H1 (cell line): ENCODE measurements at regions not wholly inside any gene's neighbourhood (a gene's known extent, or its start where the extent isn't known, plus 50 kb on each side); places are given as distances from the start of the nearest gene placed in this dataset.

Experiments used
- CTCF ChIA-PET: fragments of 300-600 bp; sonication (Branson Sonifier 250); formaldehyde crosslinking; loops from one replicate; lab custom pipeline; 2021; ENCODE audit not compliant: partially characterized antibody; lab: Charles Lee
- POLR2A ChIA-PET: fragments of 300-600 bp; sonication (Branson Sonifier 250); formaldehyde crosslinking; loops from one replicate; lab custom pipeline; 2021; ENCODE audit warnings: inconsistent platforms; ENCODE audit not compliant: partially characterized antibody; lab: Charles Lee
- DNase-seq, 2 experiments: peaks; one replicate each; pipeline versions ENCODE4 v3.0.0 to v3.0.0-alpha.2; 2010 to 2022; ENCODE audit warnings: low spot score in 2 of 2, low read depth in 1 of 2, mixed read lengths in 1 of 2
- FAIRE-seq: peaks from 2 replicates; lab custom pipeline; 2011; peaks lifted over from hg19 to GRCh38; lab: Jason Lieb, UNC
- H2AFZ ChIP-seq: 2 replicates; pipeline ENCODE4 v1.8.1; 2012; ENCODE audit warnings: low read length, inconsistent platforms
- H2AK5ac ChIP-seq: 2 replicates; pipeline ENCODE4 v1.6.1; 2013; ENCODE audit warnings: low read depth, low read length
- H2BK120ac ChIP-seq: replicated peaks from 2 replicates; pipeline ENCODE3; 2013; ENCODE audit warnings: low read depth, low read length, inconsistent platforms
- H2BK12ac ChIP-seq: 2 replicates; pipeline ENCODE4 v1.6.1; 2013; ENCODE audit warnings: low read depth, low read length
- H2BK15ac ChIP-seq: 2 replicates; pipeline ENCODE4 v1.6.1; 2013; ENCODE audit warnings: low read length
- H2BK20ac ChIP-seq: 2 replicates; pipeline ENCODE4 v1.6.1; 2013; ENCODE audit warnings: low read length
- H2BK5ac ChIP-seq: 2 replicates; pipeline ENCODE4 v1.6.1; 2013; ENCODE audit warnings: low read depth, low read length
- H3K14ac ChIP-seq: 2 replicates; pipeline ENCODE4 v1.6.1; 2013; ENCODE audit warnings: inconsistent platforms; ENCODE audit not compliant: insufficient read length
- H3K18ac ChIP-seq: 2 replicates; pipeline ENCODE4 v1.6.1; 2013; ENCODE audit warnings: low read length; ENCODE audit errors: extremely low read depth
- H3K23ac ChIP-seq: 2 replicates; pipeline ENCODE4 v1.6.1; 2013; ENCODE audit warnings: inconsistent platforms; ENCODE audit not compliant: insufficient read length
- H3K23me2 ChIP-seq: 2 replicates; pipeline ENCODE4 v1.6.1; 2013; ENCODE audit warnings: low read depth, low read length
- H3K27ac ChIP-seq: 2 replicates; pipeline ENCODE4 v1.6.1; 2011; ENCODE audit warnings: low read depth, low read length, inconsistent platforms
- H3K27me3 ChIP-seq, 4 experiments: replicated peaks in 1 of 4; 1 replicate in 1 of 4; 2 replicates in 3 of 4; pipeline versions ENCODE4 v1.6.1 to v1.8.1; 2011 to 2013; ENCODE audit warnings: low read length in 3 of 4, mild to moderate bottlenecking in 3 of 4, inconsistent platforms in 2 of 4, mixed read lengths in 2 of 4, moderate library complexity in 1 of 4; ENCODE audit not compliant: control insufficient read depth in 3 of 4, insufficient read depth in 3 of 4; ENCODE audit errors: extremely low read depth in 1 of 4
- H3K36me3 ChIP-seq, 4 experiments: 2 replicates each; pipeline versions ENCODE4 v1.6.1 to v1.8.1; 2011 to 2013; ENCODE audit warnings: mild to moderate bottlenecking in 4 of 4, low read length in 3 of 4, moderate library complexity in 2 of 4, control low read depth in 1 of 4, inconsistent platforms in 1 of 4; ENCODE audit not compliant: insufficient read depth in 4 of 4, control insufficient read depth in 2 of 4
- H3K4ac ChIP-seq: replicated peaks from 2 replicates; pipeline ENCODE3; 2013; ENCODE audit warnings: low read length, low read depth, mixed read lengths, inconsistent platforms; ENCODE audit not compliant: insufficient read length
- H3K4me1 ChIP-seq, 4 experiments: replicated peaks in 1 of 4; 1 replicate in 1 of 4; 2 replicates in 3 of 4; pipeline versions ENCODE4 v1.6.1 to v1.8.1; 2011 to 2013; ENCODE audit warnings: low read length in 3 of 4, inconsistent platforms in 2 of 4, mixed read lengths in 1 of 4; ENCODE audit not compliant: insufficient read depth in 4 of 4, control insufficient read depth in 3 of 4
- H3K4me2 ChIP-seq, 2 experiments: 2 replicates each; pipeline versions ENCODE4 v1.6.1 to v1.8.1; 2011 to 2013; ENCODE audit warnings: low read depth in 2 of 2, low read length in 2 of 2, control low read depth in 1 of 2, inconsistent platforms in 1 of 2, mild to moderate bottlenecking in 1 of 2; ENCODE audit not compliant: insufficient read depth in 1 of 2
- H3K4me3 ChIP-seq, 4 experiments: fragments of 200-600, 300-600 bp in 1 of 4; sonication (generic), shearing (Covaris generic), sonication (Bioruptor Twin) in 1 of 4; 2 replicates each; pipeline versions ENCODE4 v1.5.1 to v1.8.1; 2011 to 2016; ENCODE audit warnings: low read length in 4 of 4, low read depth in 3 of 4, control low read depth in 2 of 4, inconsistent platforms in 2 of 4, mild to moderate bottlenecking in 2 of 4, mixed read lengths in 1 of 4, moderate library complexity in 1 of 4; ENCODE audit not compliant: insufficient read depth in 2 of 4; ENCODE audit errors: extremely low read depth in 1 of 4
- H3K56ac ChIP-seq: replicated peaks from 2 replicates; pipeline ENCODE3; 2013; ENCODE audit warnings: low read depth, mild to moderate bottlenecking, mixed read lengths, low read length, inconsistent platforms; ENCODE audit not compliant: insufficient read length
- H3K79me1 ChIP-seq: 2 replicates; pipeline ENCODE4 v1.6.1; 2013; ENCODE audit warnings: low read depth, low read length, control low read depth
- H3K79me2 ChIP-seq, 2 experiments: 2 replicates each; pipeline versions ENCODE4 v1.6.1 to v1.8.1; 2012 to 2013; ENCODE audit warnings: low read length in 2 of 2, mild to moderate bottlenecking in 2 of 2, inconsistent platforms in 1 of 2; ENCODE audit not compliant: insufficient read depth in 2 of 2, control insufficient read depth in 1 of 2
- H3K9ac ChIP-seq, 4 experiments: replicated peaks in 1 of 4; 1 replicate in 1 of 4; 2 replicates in 3 of 4; pipeline versions ENCODE4 v1.6.1 to v1.8.1; 2011 to 2013; ENCODE audit warnings: low read depth in 3 of 4, low read length in 3 of 4, control low read depth in 2 of 4, mild to moderate bottlenecking in 2 of 4, moderate library complexity in 2 of 4, inconsistent platforms in 1 of 4; ENCODE audit errors: extremely low read depth in 1 of 4
- H3K9me3 ChIP-seq, 2 experiments: 2 replicates each; pipeline versions ENCODE4 v1.6.1 to v1.8.1; 2012 to 2013; ENCODE audit warnings: mild to moderate bottlenecking in 2 of 2, moderate library complexity in 2 of 2, control low read depth in 1 of 2, inconsistent platforms in 1 of 2, low read depth in 1 of 2, low read length in 1 of 2, mixed read lengths in 1 of 2; ENCODE audit not compliant: insufficient read depth in 2 of 2
- H4K20me1 ChIP-seq, 2 experiments: replicated peaks in 1 of 2; 2 replicates each; pipeline versions ENCODE3 to v1.8.1; 2011 to 2013; ENCODE audit warnings: inconsistent platforms in 2 of 2, low read length in 2 of 2, mild to moderate bottlenecking in 1 of 2; ENCODE audit not compliant: insufficient read depth in 2 of 2, control insufficient read depth in 1 of 2
- H4K5ac ChIP-seq: 2 replicates; pipeline ENCODE4 v1.6.1; 2013; ENCODE audit warnings: low read length, low read depth, mixed read lengths, inconsistent platforms; ENCODE audit not compliant: insufficient read length
- H4K8ac ChIP-seq: 2 replicates; pipeline ENCODE4 v1.8.0; 2013; ENCODE audit warnings: mild to moderate bottlenecking, moderate library complexity, low read length, inconsistent platforms; ENCODE audit not compliant: insufficient read depth; ENCODE audit errors: extremely low read depth
- H4K91ac ChIP-seq: replicated peaks from 2 replicates; pipeline ENCODE3; 2013; ENCODE audit warnings: low read length, mixed read lengths, inconsistent platforms; ENCODE audit not compliant: insufficient read length
- BCL11A ChIP-seq, 2 experiments: IDR thresholded peaks; one replicate each; pipeline ENCODE4 v1.6.1; 2011; ENCODE audit warnings: low read depth in 2 of 2, low read length in 2 of 2, mild to moderate bottlenecking in 2 of 2
- BRCA1 ChIP-seq: IDR thresholded peaks from 2 replicates; pipeline ENCODE4 v1.6.1; 2012; ENCODE audit warnings: low read depth, low read length, improper control_type of control experiment
- CBX5 ChIP-seq: fragments of 300-800, 300-1000 bp; sonication (generic); IDR thresholded peaks from 2 replicates; pipeline ENCODE4 v1.7.1; 2016; ENCODE audit warnings: antibody characterized with exemption, low read length, low read depth
- CBX8 ChIP-seq: fragments of 300-800, 300-1000 bp; sonication (generic); IDR thresholded peaks from 2 replicates; pipeline ENCODE4 v1.7.1; 2016; ENCODE audit warnings: low read depth, low read length, borderline replicate concordance
- CHD2 ChIP-seq: IDR thresholded peaks from 2 replicates; pipeline ENCODE4 v1.6.1; 2012; ENCODE audit warnings: low read length, improper control_type of control experiment
- HDAC6 ChIP-seq: IDR thresholded peaks from one replicate; pipeline ENCODE4 v1.7.1; 2012; ENCODE audit warnings: low read depth, mild to moderate bottlenecking, inconsistent platforms, low read length, moderate library complexity
- JUN ChIP-seq: IDR thresholded peaks from 2 replicates; pipeline ENCODE4 v1.6.1; 2011; ENCODE audit warnings: low read depth, mild to moderate bottlenecking, improper control_type of control experiment, low read length
- KDM5A ChIP-seq: fragments of 200-600 bp; IDR thresholded peaks from 2 replicates; pipeline ENCODE4 v1.7.1; 2012; ENCODE audit warnings: mild to moderate bottlenecking, low read length, inconsistent platforms, mixed read lengths
- MAFK ChIP-seq: IDR thresholded peaks from 2 replicates; pipeline ENCODE4 v1.6.1; 2012; ENCODE audit warnings: low read depth, mild to moderate bottlenecking, improper control_type of control experiment, low read length
- NRF1 ChIP-seq: IDR thresholded peaks from 2 replicates; pipeline ENCODE4 v1.6.1; 2011; ENCODE audit warnings: mild to moderate bottlenecking, low read depth, low read length, improper control_type of control experiment
- PHF8 ChIP-seq: fragments of 200-600 bp; sonication (generic); conservative IDR thresholded peaks from 2 replicates; pipeline ENCODE4 v1.7.1; 2012; ENCODE audit warnings: low read depth, mild to moderate bottlenecking, inconsistent platforms, low read length, moderate library complexity
- SAP30 ChIP-seq: fragments of 300-600 bp; sonication (generic); IDR thresholded peaks from 2 replicates; pipeline ENCODE4 v1.7.1; 2012; ENCODE audit warnings: low read length, moderate library complexity, mild to moderate bottlenecking, inconsistent platforms; ENCODE audit not compliant: insufficient read depth, insufficient replicate concordance
- SP1 ChIP-seq: IDR thresholded peaks from 2 replicates; pipeline ENCODE4 v1.6.1; 2011; ENCODE audit warnings: low read depth, low read length
- TCF12 ChIP-seq: IDR thresholded peaks from 2 replicates; pipeline ENCODE4 v1.6.1; 2011; ENCODE audit warnings: low read depth, mild to moderate bottlenecking, low read length
- TEAD4 ChIP-seq: IDR thresholded peaks from 2 replicates; pipeline ENCODE4 v1.6.1; 2012; ENCODE audit warnings: low read depth, low read length, inconsistent platforms, mixed read lengths
- WGBS, 2 experiments: shearing (Covaris generic) in 1 of 2; methylation state at CpG; one replicate each; pipeline versions ENCODE4 v1.1.6 to v1.1.7; 2013 to 2015; ENCODE audit warnings: low lambda C conversion rate in 2 of 2, mixed read lengths in 2 of 2, inconsistent platforms in 1 of 2, low coverage in 1 of 2, missing lambda C conversion rate in 1 of 2; ENCODE audit not compliant: insufficient replicate concordance in 2 of 2, insufficient coverage in 1 of 2, insufficient read length in 1 of 2; ENCODE audit errors: extremely low coverage in 1 of 2, missing lambda C conversion rate in 1 of 2; 5-methylcytosine and 5-hydroxymethylcytosine counted together

DNA sequence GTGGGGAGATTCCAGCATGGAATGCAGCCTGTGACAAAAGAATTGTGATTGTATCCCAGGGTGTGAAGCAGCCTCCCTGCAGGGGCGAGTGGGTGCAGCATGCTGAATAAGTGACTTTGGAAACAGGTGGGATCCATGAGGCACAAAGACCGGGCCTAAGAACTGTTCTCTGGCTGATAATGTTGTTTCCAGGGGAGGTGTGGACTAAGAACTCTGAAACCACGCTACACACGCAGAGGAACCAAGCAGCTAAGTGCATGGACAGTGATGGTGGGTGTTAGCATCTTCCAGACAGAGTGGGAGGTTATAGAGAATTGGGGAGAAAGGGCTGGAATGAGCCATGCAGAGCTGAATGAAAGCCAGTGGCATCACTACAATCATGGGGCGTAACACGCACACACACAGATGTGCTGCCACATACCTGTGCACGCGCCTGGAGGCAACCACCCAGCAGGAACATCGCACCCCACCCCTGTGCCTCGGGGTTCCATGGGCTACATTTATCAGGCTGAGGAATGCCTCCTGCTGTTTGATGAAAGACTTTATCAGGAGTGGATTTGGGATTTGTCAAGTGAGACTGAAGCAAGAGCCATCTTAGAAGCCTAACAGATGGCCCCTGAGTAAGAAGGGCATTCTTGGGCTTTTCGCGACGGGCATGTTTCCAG lies 424.5 kb upstream of the SALL3 start:
- H2AK5ac ChIP-seq: no peak overlapping the region
- no peak overlapping the region for H3K14ac ChIP-seq
- H3K36me3 ChIP-seq: no peaks in the 10 kb centered on the region
- H3K23ac ChIP-seq: no peak overlapping the region
- H2BK20ac ChIP-seq: no peak overlapping the region
- H4K8ac ChIP-seq: no peak overlapping the region
- no peak for DNase-seq
- H2BK15ac ChIP-seq: no peak overlapping the region
- no peak overlapping the region for H3K9ac ChIP-seq
- H2AFZ ChIP-seq: no peak overlapping the region
- H4K20me1 ChIP-seq: no peaks in the 10 kb centered on the region
- no peak overlapping the region for H3K4ac ChIP-seq
- H2BK5ac ChIP-seq: no peak overlapping the region
- no peak overlapping the region for H2BK120ac ChIP-seq
- ChIA-PET POLR2A (no interaction called here), CTCF (no interaction called here)
- H4K5ac ChIP-seq: no peak overlapping the region
- 87% methylated on average over 13 of the region's 13 CpGs; no CpG with 5 or more reads in 1 of the 2 experiments for WGBS, 2 experiments
- H3K18ac ChIP-seq: no peak overlapping the region
- no peak for FAIRE-seq
- no peak overlapping the region for H3K56ac ChIP-seq
- H3K79me1 ChIP-seq: no peaks in the 10 kb centered on the region
- H3K27me3 ChIP-seq: no peaks in the 10 kb centered on the region
- no peaks in the 10 kb centered on the region for H3K79me2 ChIP-seq
- no peak overlapping the region for H4K91ac ChIP-seq
- H3K4me1 ChIP-seq: no peaks in the 10 kb centered on the region; a peak in 1 of 7 replicates
- H3K4me3 ChIP-seq: no peak overlapping the region
- H3K9me3 ChIP-seq: peaks cover 7 to 17% of the 10 kb centered on the region in 2 experiments
- H3K4me2 ChIP-seq: no peak overlapping the region
- H3K23me2 ChIP-seq: no peaks in the 10 kb centered on the region
- H3K27ac ChIP-seq: no peak overlapping the region
- H2BK12ac ChIP-seq: no peak overlapping the region
- TF ChIP-seq CBX8: no peak
- TF ChIP-seq NRF1: no peak
- TF ChIP-seq KDM5A: no peak
- TF ChIP-seq MAFK: no peak
- no peak for TF ChIP-seq SP1
- no peak for TF ChIP-seq BRCA1
- TF ChIP-seq BCL11A (IDR thresholded peaks at IDR 0.05; ENCODE audit: low read depth in 2 of 2, low read length in 2 of 2): no peak
- no peak for TF ChIP-seq SAP30
- no peak for TF ChIP-seq CHD2
- TF ChIP-seq PHF8: no peak
- TF ChIP-seq TEAD4: no peak
- TF ChIP-seq TCF12: no peak
- TF ChIP-seq HDAC6: no peak
- no peak for TF ChIP-seq JUN
- TF ChIP-seq CBX5: no peak
